Caco-2 (cell line): ENCODE measurements at regions not wholly inside any gene's neighbourhood (a gene's known extent, or its start where the extent isn't known, plus 50 kb on each side); places are given as distances from the start of the nearest gene placed in this dataset.
"Not testable (repeated sequence)": the region's sequence is repeated elsewhere in the genome, so short reads cannot be mapped to it uniquely, and the experiment has no call there.

Experiments used
- BruUV-seq: library from RNA; stranded (reverse); fragments of 400-500 nt; replicated peaks from 2 replicates; lab custom pipeline; 2021; lab: Mats Ljungman, UMichigan
- CTCF ChIA-PET: fragments of 300-600 bp; sonication (Branson Sonifier 250); formaldehyde crosslinking; loops from one replicate; lab custom pipeline; 2022; ENCODE audit warnings: antibody characterized with exemption; lab: Charles Lee
- POLR2A ChIA-PET: fragments of 300-600 bp; sonication (Branson Sonifier 250); formaldehyde crosslinking; loops from one replicate; lab custom pipeline; 2022; ENCODE audit warnings: antibody characterized with exemption; lab: Charles Lee
- DNase-seq, 2 experiments: peaks; one replicate each; pipeline versions ENCODE4 v3.0.0 to v3.0.0-alpha.2; 2020 to 2022
- H3K27me3 ChIP-seq: replicated peaks from 2 replicates; pipeline ENCODE4 v1.6.0; 2011; ENCODE audit warnings: low read length; ENCODE audit not compliant: control insufficient read depth, insufficient read depth
- H3K36me3 ChIP-seq: 2 replicates; pipeline ENCODE4 v1.5.1; 2011; ENCODE audit warnings: low read length; ENCODE audit not compliant: control insufficient read depth, insufficient read depth
- H3K4me1 ChIP-seq: fragments of 250-450 bp; sonication (Bioruptor Pico); 2 replicates; pipeline ENCODE4 v1.5.1; 2020; ENCODE audit warnings: mild to moderate bottlenecking
- H3K4me3 ChIP-seq: 2 replicates; pipeline ENCODE4 v1.5.1; 2011; ENCODE audit warnings: low read depth, mild to moderate bottlenecking, control low read depth, low read length
- H3K9me3 ChIP-seq: fragments of 250-450 bp; sonication (Bioruptor Pico); 2 replicates; pipeline ENCODE4 v1.5.1; 2020; ENCODE audit warnings: mild to moderate bottlenecking, moderate library complexity
- H3K27ac Mint-ChIP-seq: one replicate; pipeline ENCODE4 v1.8.0; 2022; ENCODE audit warnings: mixed read lengths; ENCODE audit not compliant: unreplicated experiment
- H3K27me3 Mint-ChIP-seq: one replicate; pipeline ENCODE4 v1.8.0; 2022; ENCODE audit warnings: mixed read lengths; ENCODE audit not compliant: insufficient read depth, unreplicated experiment
- H3K36me3 Mint-ChIP-seq: one replicate; pipeline ENCODE4 v1.8.0; 2022; ENCODE audit warnings: mild to moderate bottlenecking, mixed read lengths; ENCODE audit not compliant: insufficient read depth, unreplicated experiment
- H3K4me1 Mint-ChIP-seq: one replicate; pipeline ENCODE4 v1.8.0; 2022; ENCODE audit warnings: low read depth, mixed read lengths; ENCODE audit not compliant: unreplicated experiment
- H3K4me3 Mint-ChIP-seq: one replicate; pipeline ENCODE4 v1.8.0; 2022; ENCODE audit warnings: mild to moderate bottlenecking, moderate library complexity, mixed read lengths; ENCODE audit not compliant: unreplicated experiment
- H3K9me3 Mint-ChIP-seq: one replicate; pipeline ENCODE4 v1.8.0; 2022; ENCODE audit warnings: mixed read lengths; ENCODE audit not compliant: unreplicated experiment
- CTCF ChIP-seq, 2 experiments: fragments of 200-600 bp in 1 of 2; IDR thresholded peaks; 1 replicate in 1 of 2; 2 replicates in 1 of 2; pipeline versions ENCODE4 v1.5.1 to v1.8.0; 2011 to 2022; ENCODE audit warnings: antibody characterized with exemption in 1 of 2, control low read depth in 1 of 2, inconsistent platforms in 1 of 2, low read depth in 1 of 2, low read length in 1 of 2, mild to moderate bottlenecking in 1 of 2, moderate library complexity in 1 of 2; ENCODE audit not compliant: insufficient read depth in 1 of 2, severe bottlenecking in 1 of 2, unreplicated experiment in 1 of 2
- intact Hi-C: fragments of 100-400 bp; cut with micrococcal nuclease; formaldehyde crosslinking; loops from one replicate; pipeline ENCODE4 v1.10.0; 2022; ENCODE audit not compliant: unreplicated experiment

- no TSS peak for BruUV-seq
These were observed 251.6 kb downstream of the CRLF2 start for GRCh38 chrX:960821-961220.

DNA sequence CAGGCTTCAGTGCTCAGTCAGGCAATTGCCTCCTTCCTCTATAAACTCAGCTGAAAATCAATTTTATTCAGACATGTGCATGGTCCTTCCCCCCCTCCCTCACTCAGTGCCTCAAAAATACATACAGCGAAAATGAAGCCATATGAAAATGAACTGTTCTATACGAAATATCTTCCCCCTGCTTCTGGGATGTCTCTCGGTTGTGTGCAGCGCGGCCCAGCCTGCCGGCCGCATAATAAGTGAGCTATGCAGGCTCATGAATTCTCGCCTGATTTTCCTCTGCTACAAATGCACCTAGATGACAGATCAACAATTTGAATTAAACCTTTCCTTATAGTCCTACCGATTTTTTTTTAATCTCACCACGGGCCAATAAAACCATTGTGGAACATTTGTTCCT is 252.9 kb downstream of the CRLF2 start:
- Histone ChIP-seq H3K4me1 (no peaks in the 10 kb centered on the region), H3K4me3 (no peak overlapping the region), H3K9me3 (no peaks in the 10 kb centered on the region), H3K36me3 (no peaks in the 10 kb centered on the region), H3K27me3 (no peaks in the 10 kb centered on the region)
- TF ChIP-seq CTCF (IDR thresholded peaks at IDR 0.05; ENCODE audit: insufficient read depth in 1 of 2, low read depth in 1 of 2, low read length in 1 of 2, severe bottlenecking in 1 of 2, unreplicated experiment in 1 of 2): no peak
- H3K4me3 Mint-ChIP-seq: no peak overlapping the region
- H3K36me3 Mint-ChIP-seq: no peaks in the 10 kb centered on the region
- H3K4me1 Mint-ChIP-seq: no peaks in the 10 kb centered on the region
- ChIA-PET CTCF (no interaction called here), POLR2A (no interaction called here)
- no TSS peak for BruUV-seq
- peaks cover 3% of the 10 kb centered on the region for H3K27me3 Mint-ChIP-seq
- H3K9me3 Mint-ChIP-seq: no peaks in the 10 kb centered on the region
- H3K27ac Mint-ChIP-seq: no peak overlapping the region
- intact Hi-C loops: no loop called here
- no peak for DNase-seq

More at GRCh38 chrX:960821-961220, 251.6 kb downstream of the CRLF2 start:
- intact Hi-C loops: no loop called here
- no peak for DNase-seq
- Mint-ChIP-seq H3K4me1 (no peaks in the 10 kb centered on the region), H3K27me3 (peaks cover 3% of the 10 kb centered on the region), H3K9me3 (no peaks in the 10 kb centered on the region), H3K4me3 (no peak overlapping the region), H3K27ac (no peak overlapping the region), H3K36me3 (no peaks in the 10 kb centered on the region)
- Histone ChIP-seq H3K36me3 (no peaks in the 10 kb centered on the region), H3K4me3 (no peak overlapping the region), H3K27me3 (no peaks in the 10 kb centered on the region), H3K4me1 (no peaks in the 10 kb centered on the region), H3K9me3 (no peaks in the 10 kb centered on the region)
- no peak for TF ChIP-seq CTCF (IDR thresholded peaks at IDR 0.05; ENCODE audit: insufficient read depth in 1 of 2, low read depth in 1 of 2, low read length in 1 of 2, severe bottlenecking in 1 of 2, unreplicated experiment in 1 of 2)
- ChIA-PET POLR2A (no interaction called here), CTCF (no interaction called here)

DNA sequence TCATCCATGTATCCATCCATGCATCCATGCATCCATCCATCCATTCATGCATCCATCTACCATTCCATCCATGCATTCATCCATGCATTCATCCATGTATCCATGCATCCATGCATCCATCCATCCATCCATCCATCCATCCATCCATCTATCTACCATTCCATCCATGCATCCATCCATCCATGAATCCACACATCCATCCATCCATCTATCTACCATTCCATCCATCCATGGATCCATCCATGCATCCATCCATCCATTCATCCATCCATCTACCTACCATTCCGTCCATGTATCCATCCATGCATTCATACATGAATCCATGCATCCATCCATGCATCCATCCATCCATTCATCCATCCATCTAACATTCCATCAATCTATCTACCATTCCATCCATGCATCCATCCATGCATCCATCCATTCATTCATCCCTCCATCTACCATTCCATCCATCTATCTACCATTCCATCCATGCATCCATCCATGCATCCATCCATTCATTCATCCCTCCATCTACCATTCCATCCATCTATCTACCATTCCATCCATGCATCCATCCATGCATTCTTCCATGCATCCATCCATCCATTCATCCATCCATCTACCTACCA is 257.2 kb downstream of the CRLF2 start:
- CTCF ChIA-PET, H3K4me1 Mint-ChIP-seq, H3K4me1 ChIP-seq, H3K36me3 ChIP-seq, POLR2A ChIA-PET, BruUV-seq, H3K27me3 ChIP-seq, H3K4me3 ChIP-seq, H3K9me3 ChIP-seq, intact Hi-C loops, H3K27me3 Mint-ChIP-seq, H3K4me3 Mint-ChIP-seq, DNase-seq, H3K36me3 Mint-ChIP-seq, H3K9me3 Mint-ChIP-seq, H3K27ac Mint-ChIP-seq: not testable (repeated sequence)
